HG03457 (cell line): ENCODE measurements at regions not wholly inside any gene's neighbourhood (a gene's known extent, or its start where the extent isn't known, plus 50 kb on each side); places are given as distances from the start of the nearest gene placed in this dataset.

Experiments used
- ATAC-seq: cut with Tn5 transposase; IDR thresholded peaks from one replicate; pipeline ENCODE4 v1.9.1; 2021; ENCODE audit warnings: moderate number of reproducible peaks; ENCODE audit not compliant: unreplicated experiment

DNA sequence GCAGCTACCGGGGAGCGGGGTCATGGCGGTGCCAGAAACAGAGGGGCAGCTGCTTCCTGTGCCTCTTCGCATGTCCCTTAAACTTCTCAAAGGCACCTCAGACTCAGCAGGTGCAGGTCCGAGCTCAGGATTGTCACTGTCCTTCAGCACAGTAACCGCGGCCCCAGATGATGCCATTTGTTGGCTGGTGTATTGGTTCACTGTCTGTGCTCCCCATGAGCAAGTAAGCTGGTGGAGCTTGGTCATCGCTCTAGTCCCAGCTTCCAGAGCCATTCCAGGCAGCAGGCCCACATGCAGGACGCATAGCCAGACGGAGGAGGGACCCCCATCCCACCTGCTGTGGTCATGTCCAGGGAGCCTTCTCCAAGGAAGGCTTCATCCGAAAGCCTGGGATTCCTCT, 154.0 kb upstream of the AJAP1 start:
- no peak for ATAC-seq

DNA sequence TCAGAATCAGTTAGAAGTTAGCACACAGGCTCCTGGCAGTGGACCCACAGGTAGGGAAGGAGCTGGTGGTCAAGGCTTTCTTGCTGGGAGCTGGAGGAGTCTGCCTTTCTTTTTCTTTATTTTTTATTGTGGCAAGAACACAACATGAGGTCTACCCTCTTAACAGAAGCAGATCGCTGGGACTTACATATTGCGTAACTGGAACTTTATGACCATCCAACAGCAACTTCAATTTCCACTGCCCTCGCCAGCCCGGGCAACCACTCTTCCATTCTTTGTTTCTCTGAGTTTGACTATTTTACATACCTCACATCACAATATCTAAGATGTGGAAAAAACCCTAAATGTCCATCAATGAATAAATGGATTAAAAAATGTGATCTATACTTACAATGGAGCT, 147.8 kb upstream of the AJAP1 start:
- ATAC-seq = no peak

- ATAC-seq = no peak
Observed at GRCh38 chr1:4509206-4509605, 145.2 kb upstream of the AJAP1 start.

- no peak for ATAC-seq
Observed at GRCh38 chr1:4510276-4510691, 144.1 kb upstream of the AJAP1 start.

DNA sequence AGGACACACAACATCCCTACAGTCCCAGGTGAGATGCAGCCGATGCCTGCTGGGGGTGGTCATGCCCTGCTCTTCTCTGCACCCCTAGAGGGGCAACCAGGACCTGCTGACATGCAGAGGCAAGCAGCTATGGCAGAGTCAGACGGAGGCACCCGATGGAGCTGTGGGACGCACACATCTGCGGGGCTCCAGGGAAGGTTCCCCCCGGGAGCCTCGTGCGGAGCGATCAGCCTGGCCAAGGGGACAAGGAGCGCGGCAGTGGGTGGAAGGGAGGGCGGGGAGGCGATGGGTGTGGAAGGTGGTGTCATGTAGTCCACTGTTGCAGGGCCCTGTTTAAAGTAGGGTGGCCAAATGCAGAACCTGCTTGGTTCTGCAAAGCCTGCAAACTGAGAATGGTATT, 143.0 kb upstream of the AJAP1 start:
- ATAC-seq = no peak

GRCh38 chr1:4512636-4513035, 141.8 kb upstream of the AJAP1 start:
- no peak for ATAC-seq

DNA sequence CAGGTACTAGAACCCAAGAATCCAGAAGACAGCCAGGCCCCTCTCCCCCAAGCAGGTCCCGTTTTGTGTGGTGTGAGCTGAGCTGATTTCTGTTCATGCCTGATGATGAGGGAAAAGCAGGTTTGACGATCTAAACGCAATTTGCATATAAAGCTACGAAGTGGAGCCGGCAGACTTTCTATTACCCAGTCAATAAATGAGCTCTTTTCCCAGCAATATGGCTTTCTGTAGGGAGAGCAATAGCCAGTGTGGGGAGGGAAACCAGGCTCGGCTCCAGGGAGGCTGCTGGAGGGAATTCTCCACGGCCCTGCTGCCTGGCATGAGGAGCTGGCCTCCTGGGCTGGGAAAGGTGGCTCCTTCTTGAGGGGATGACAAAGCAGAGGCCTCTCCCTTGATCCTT, 140.7 kb upstream of the AJAP1 start:
- no peak for ATAC-seq

- no peak for ATAC-seq
Observed at GRCh38 chr1:4515727-4516289, 138.6 kb upstream of the AJAP1 start.

GRCh38 chr1:4516596-4516995, 137.8 kb upstream of the AJAP1 start:
- ATAC-seq = no peak

- no peak for ATAC-seq
Observed at GRCh38 chr1:4517186-4517954, 137.0 kb upstream of the AJAP1 start.

DNA sequence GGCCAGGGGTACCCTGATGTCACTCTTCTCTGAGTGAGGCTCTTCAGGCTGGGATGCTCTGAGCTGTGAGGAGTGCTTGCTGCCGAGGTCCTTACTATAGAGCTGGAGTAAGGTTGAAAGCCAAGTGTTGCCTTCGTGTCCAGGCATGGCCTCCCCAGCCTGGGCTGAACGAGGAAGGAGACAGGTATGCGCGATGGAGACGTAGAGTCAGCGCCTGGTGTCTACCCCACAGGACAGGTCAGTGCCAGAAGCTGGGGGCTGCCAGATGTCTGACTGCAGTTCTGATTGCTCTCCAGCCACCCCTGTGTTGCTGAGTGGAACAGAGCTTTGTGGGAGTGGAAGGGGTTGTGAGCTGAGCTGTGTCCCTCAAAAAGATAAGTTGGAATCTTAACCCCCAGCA, 135.8 kb upstream of the AJAP1 start:
- no peak for ATAC-seq

- ATAC-seq = no peak
Observed at GRCh38 chr1:4519954-4520353, 134.5 kb upstream of the AJAP1 start.

GRCh38 chr1:4523551-4523950, 130.9 kb upstream of the AJAP1 start:
- no peak for ATAC-seq

DNA sequence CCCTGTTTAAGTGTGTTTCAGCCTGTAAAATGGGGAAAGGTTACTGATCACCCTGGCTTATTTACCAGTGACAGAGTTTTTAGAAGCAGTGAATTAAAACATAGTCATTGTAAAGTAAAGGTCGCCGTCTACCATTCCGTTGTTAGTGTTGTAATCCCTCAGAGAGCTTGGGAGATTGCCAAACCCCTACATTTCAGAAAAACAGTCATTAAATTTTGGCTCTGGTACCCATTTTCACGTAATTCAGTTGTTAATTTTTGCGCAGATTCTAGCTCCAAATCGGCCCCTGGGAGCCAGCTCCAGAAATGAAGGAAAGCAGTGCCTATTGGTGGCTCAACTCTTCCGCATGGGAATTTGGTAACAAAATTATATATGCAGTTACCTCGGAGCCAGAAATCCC, 127.7 kb upstream of the AJAP1 start:
- ATAC-seq = no peak

GRCh38 chr1:4527819-4528218, 126.6 kb upstream of the AJAP1 start:
- no peak for ATAC-seq

GRCh38 chr1:4528590-4528989, 125.8 kb upstream of the AJAP1 start:
- no peak for ATAC-seq

DNA sequence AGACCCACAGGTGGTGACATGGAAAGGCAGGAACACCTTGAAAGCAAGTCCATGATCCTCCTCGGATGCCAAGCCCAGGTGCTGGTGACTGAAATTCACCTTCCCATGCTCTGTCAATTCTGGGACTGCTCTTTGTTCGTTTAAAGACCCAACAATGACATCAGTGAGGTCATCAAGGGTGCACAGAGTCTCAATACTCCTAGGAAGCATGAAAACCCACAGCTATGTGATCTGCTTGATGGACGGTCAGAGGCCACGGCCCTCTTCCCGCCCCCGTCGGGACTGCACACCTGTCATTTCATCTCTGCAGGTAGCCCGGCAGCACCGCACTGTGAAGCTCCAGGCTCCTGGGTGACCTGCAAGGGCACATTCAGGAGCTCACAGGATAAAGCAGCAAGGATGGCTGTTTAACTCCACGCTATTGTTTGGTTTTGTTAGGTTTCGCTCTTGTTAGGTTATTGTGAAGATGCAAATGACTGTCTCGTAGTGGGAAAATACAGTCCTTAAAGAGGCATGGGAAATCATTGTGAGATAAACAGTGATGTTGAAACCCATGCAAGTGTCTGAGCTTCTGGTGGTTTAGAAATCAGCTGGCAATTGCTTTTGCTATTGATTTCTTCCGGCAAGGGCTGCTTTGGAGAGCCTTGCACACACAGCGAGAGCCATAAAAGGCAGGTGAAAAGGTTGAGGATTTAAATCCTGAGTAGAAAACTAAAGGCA, 124.8 kb upstream of the AJAP1 start:
- ATAC-seq = no peak

GRCh38 chr1:4530166-4530785, 124.1 kb upstream of the AJAP1 start:
- ATAC-seq = no peak

DNA sequence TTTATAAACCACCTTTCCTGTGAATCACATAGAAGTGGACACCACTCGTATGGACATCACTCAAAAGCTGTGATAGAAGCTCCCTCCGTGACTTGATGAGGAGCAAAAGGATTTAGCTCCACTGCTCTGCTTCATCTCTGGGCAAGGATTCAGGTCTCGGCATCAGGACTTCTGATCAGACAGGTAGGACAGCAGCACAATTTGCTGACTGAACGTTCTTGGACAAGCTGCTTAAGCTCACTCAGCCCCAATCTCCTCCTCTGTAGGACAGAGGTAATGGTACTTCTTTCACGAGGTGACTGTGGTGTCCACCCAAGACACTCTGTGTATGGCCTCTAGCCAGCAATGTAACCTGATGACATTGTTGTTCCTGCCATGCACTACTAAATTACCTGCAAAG, 122.6 kb upstream of the AJAP1 start:
- ATAC-seq = no peak

DNA sequence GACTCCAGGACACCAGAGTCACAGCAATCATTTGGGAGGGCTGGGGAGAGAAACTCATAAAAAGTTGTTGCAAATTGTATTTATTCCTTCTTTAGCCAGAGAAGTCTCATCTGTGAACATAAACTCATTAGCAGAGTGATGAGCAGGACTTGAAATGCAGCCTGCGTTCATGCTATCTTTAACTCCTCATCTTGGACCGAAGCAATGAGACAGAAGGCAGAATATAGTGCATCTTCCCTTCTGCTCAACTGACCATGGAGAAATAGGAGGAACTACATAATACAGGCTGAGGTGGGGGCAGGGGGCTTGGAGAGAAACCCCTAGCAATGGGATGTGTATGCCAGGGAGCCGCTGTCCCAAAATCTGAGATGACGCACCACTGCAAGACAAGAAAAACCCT, 121.8 kb upstream of the AJAP1 start:
- no peak for ATAC-seq

DNA sequence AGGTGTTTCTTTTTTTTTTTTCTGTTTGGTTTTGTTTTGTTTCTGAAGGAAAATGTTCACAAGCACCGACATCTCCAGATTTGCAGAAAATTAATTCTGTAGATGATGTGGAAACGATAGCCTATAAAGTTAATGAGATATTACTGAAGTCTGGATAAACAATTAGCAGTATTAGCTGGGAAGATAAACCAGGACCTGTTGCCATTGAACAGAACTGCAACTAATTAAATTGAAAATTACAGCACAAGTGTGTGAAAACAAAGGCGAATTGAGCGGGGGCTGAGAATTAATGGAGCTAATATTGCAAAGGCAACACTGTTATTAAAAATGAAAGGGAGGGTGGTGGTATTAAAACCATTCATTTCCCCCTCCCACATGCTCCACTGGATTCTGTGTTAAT, 107.5 kb upstream of the AJAP1 start:
- no peak for ATAC-seq

- ATAC-seq = no peak
Observed at GRCh38 chr1:4549930-4550329, 104.5 kb upstream of the AJAP1 start.
